HG02798 (cell line): ENCODE measurements at regions not wholly inside any gene's neighbourhood (a gene's known extent, or its start where the extent isn't known, plus 50 kb on each side); places are given as distances from the start of the nearest gene placed in this dataset.

Source experiments
- ATAC-seq: cut with Tn5 transposase; IDR thresholded peaks from one replicate; pipeline ENCODE4 v1.9.1; 2021; ENCODE audit warnings: mild to moderate bottlenecking; ENCODE audit not compliant: unreplicated experiment, poor library complexity

- no peak for ATAC-seq
Measured at GRCh38 chr16:86763819-86764218, 185.5 kb downstream of the FOXL1 start.

GRCh38 chr16:86764551-86764950 is 186.2 kb downstream of the FOXL1 start:
- no peak for ATAC-seq

- no peak for ATAC-seq
Measured at GRCh38 chr16:86765389-86766026, 187.2 kb downstream of the FOXL1 start.

GRCh38 chr16:86766700-86767099 is 188.4 kb downstream of the FOXL1 start:
- ATAC-seq, result no peak

GRCh38 chr16:86768228-86768791 is 190.0 kb downstream of the FOXL1 start:
- no peak for ATAC-seq

GRCh38 chr16:86768999-86769398 is 190.7 kb downstream of the FOXL1 start:
- peak; percentile 70 for ATAC-seq

GRCh38 chr16:86771506-86772460 is 193.4 kb downstream of the FOXL1 start:
- no peak for ATAC-seq

GRCh38 chr16:86772671-86773353 is 194.5 kb downstream of the FOXL1 start:
- no peak for ATAC-seq

- no peak for ATAC-seq
Measured at GRCh38 chr16:86773354-86773715, 195.0 kb downstream of the FOXL1 start.

GRCh38 chr16:86774931-86775330 is 196.6 kb downstream of the FOXL1 start:
- ATAC-seq, result no peak

- ATAC-seq, result no peak
Measured at GRCh38 chr16:86775511-86775921, 197.2 kb downstream of the FOXL1 start.

GRCh38 chr16:86777381-86777946 is 199.1 kb downstream of the FOXL1 start:
- ATAC-seq, result no peak

- no peak for ATAC-seq
Measured at GRCh38 chr16:86778108-86778745, 199.9 kb downstream of the FOXL1 start.

- ATAC-seq, result no peak
Measured at GRCh38 chr16:86778978-86779377, 200.6 kb downstream of the FOXL1 start.

GRCh38 chr16:86781046-86781445 is 202.7 kb downstream of the FOXL1 start:
- no peak for ATAC-seq

GRCh38 chr16:86783636-86784626 is 205.6 kb downstream of the FOXL1 start:
- ATAC-seq, result no peak

GRCh38 chr16:86786338-86786737 is 208.0 kb downstream of the FOXL1 start:
- ATAC-seq, result no peak

- ATAC-seq, result no peak
Measured at GRCh38 chr16:86786994-86787393, 208.6 kb downstream of the FOXL1 start.

GRCh38 chr16:86787538-86787937 is 209.2 kb downstream of the FOXL1 start:
- ATAC-seq, result no peak
